ENCODE measurements at regions not wholly inside any gene's neighbourhood (a gene's known extent, or its start where the extent isn't known, plus 50 kb on each side); places are given as distances from the start of the nearest gene placed in this dataset.
"Not testable (repeated sequence)": the region's sequence is repeated elsewhere in the genome, so short reads cannot be mapped to it uniquely, and the experiment has no call there.

GRCh38 chr10:53064614-53065013 is 292.0 kb upstream of the MBL2 start:
- TF ChIP-seq CTCF (IDR thresholded peaks at IDR 0.05; ENCODE audit: insufficient read depth, low read length, severe bottlenecking): no peak
- no peak overlapping the region for H3K4me3 ChIP-seq (ENCODE audit: low read depth, low read length)
- DNase-seq (ENCODE audit: low read depth): no peak
- no peak for FAIRE-seq
- no peaks in the 10 kb centered on the region for H3K36me3 ChIP-seq (ENCODE audit: control insufficient read depth, insufficient read depth, low read length)
- no peaks in the 10 kb centered on the region for H3K27me3 ChIP-seq (ENCODE audit: control insufficient read depth, insufficient read depth, low read length)

GRCh38 chr10:53063805-53064204 is 291.2 kb upstream of the MBL2 start:
- no peak for FAIRE-seq
- H3K4me3 ChIP-seq (ENCODE audit: low read depth, low read length): no peak overlapping the region
- no peaks in the 10 kb centered on the region for H3K27me3 ChIP-seq (ENCODE audit: control insufficient read depth, insufficient read depth, low read length)
- DNase-seq (ENCODE audit: low read depth): no peak
- no peaks in the 10 kb centered on the region for H3K36me3 ChIP-seq (ENCODE audit: control insufficient read depth, insufficient read depth, low read length)
- no peak for TF ChIP-seq CTCF (IDR thresholded peaks at IDR 0.05; ENCODE audit: insufficient read depth, low read length, severe bottlenecking)

GRCh38 chr10:53052521-53053164 is 280.1 kb upstream of the MBL2 start:
- no peak for DNase-seq (ENCODE audit: low read depth)
- FAIRE-seq: no peak
- no peak overlapping the region for H3K4me3 ChIP-seq (ENCODE audit: low read depth, low read length)

GRCh38 chr10:53045315-53045714 is 272.7 kb upstream of the MBL2 start:
- Histone ChIP-seq H3K36me3 (ENCODE audit: control insufficient read depth, insufficient read depth, low read length) (no peaks in the 10 kb centered on the region), H3K27me3 (ENCODE audit: control insufficient read depth, insufficient read depth, low read length) (no peaks in the 10 kb centered on the region), H3K4me3 (ENCODE audit: low read depth, low read length) (no peak overlapping the region)
- DNase-seq (ENCODE audit: low read depth): no peak
- no peak for TF ChIP-seq CTCF (IDR thresholded peaks at IDR 0.05; ENCODE audit: insufficient read depth, low read length, severe bottlenecking)
- no peak for FAIRE-seq

More at GRCh38 chr10:53052521-53053164, 280.1 kb upstream of the MBL2 start:
- no peak for TF ChIP-seq CTCF (IDR thresholded peaks at IDR 0.05; ENCODE audit: insufficient read depth, low read length, severe bottlenecking)
- Histone ChIP-seq H3K36me3 (ENCODE audit: control insufficient read depth, insufficient read depth, low read length) (no peaks in the 10 kb centered on the region), H3K27me3 (ENCODE audit: control insufficient read depth, insufficient read depth, low read length) (no peaks in the 10 kb centered on the region)

- H3K27me3 ChIP-seq (ENCODE audit: control insufficient read depth, insufficient read depth, low read length); H3K4me3 ChIP-seq (ENCODE audit: low read depth, low read length); FAIRE-seq; H3K36me3 ChIP-seq (ENCODE audit: control insufficient read depth, insufficient read depth, low read length); DNase-seq (ENCODE audit: low read depth): not testable (repeated sequence)
These were observed 263.2 kb upstream of the MBL2 start for GRCh38 chr10:53035823-53036222.

GRCh38 chr10:53033396-53033795 is 260.8 kb upstream of the MBL2 start:
- H3K36me3 ChIP-seq (ENCODE audit: control insufficient read depth, insufficient read depth, low read length): no peaks in the 10 kb centered on the region
- FAIRE-seq (no peak), DNase-seq (ENCODE audit: low read depth) (no peak)
- no peaks in the 10 kb centered on the region for H3K27me3 ChIP-seq (ENCODE audit: control insufficient read depth, insufficient read depth, low read length)
- TF ChIP-seq CTCF (IDR thresholded peaks at IDR 0.05; ENCODE audit: insufficient read depth, low read length, severe bottlenecking): no peak
- H3K4me3 ChIP-seq (ENCODE audit: low read depth, low read length): no peak overlapping the region

- not testable (repeated sequence) for H3K36me3 ChIP-seq (ENCODE audit: control insufficient read depth, insufficient read depth, low read length); H3K4me3 ChIP-seq (ENCODE audit: low read depth, low read length); H3K27me3 ChIP-seq (ENCODE audit: control insufficient read depth, insufficient read depth, low read length); FAIRE-seq
- peak; percentile 71 for DNase-seq (ENCODE audit: low read depth)
These were observed 257.6 kb upstream of the MBL2 start for GRCh38 chr10:53029872-53030849.
